SK-N-SH treated with all-trans-retinoic acid at 6 μM for 48 hours (cell line): ENCODE measurements at regions not wholly inside any gene's neighbourhood (a gene's known extent, or its start where the extent isn't known, plus 50 kb on each side); places are given as distances from the start of the nearest gene placed in this dataset.

ENCODE experiments used
- ATAC-seq: fragments of 200-7000 bp; cut with Tn5 transposase; 3 replicates; pipeline ENCODE4 v1.9.1; 2020; ENCODE audit warnings: mild to moderate bottlenecking, moderate library complexity
- ARNTL ChIP-seq: fragments of 450-650 bp; formaldehyde crosslinking; IDR thresholded peaks from 2 replicates; pipeline ENCODE4 v1.5.0; 2020; ENCODE audit warnings: low read depth, mild to moderate bottlenecking, moderate library complexity, borderline replicate concordance
- BACH2 ChIP-seq: fragments of 250-450 bp; sonication (Bioruptor Pico); IDR thresholded peaks from 2 replicates; pipeline ENCODE4 v1.9.0; 2021; ENCODE audit warnings: mild to moderate bottlenecking, borderline replicate concordance
- CREB5 ChIP-seq: fragments of 250-450 bp; sonication (Bioruptor Pico); IDR thresholded peaks from 2 replicates; pipeline ENCODE4 v1.5.1; 2020; ENCODE audit warnings: low read depth, mild to moderate bottlenecking, moderate library complexity
- CSDC2 ChIP-seq: fragments of 250-450 bp; sonication (Bioruptor Pico); IDR thresholded peaks from 2 replicates; pipeline ENCODE4 v1.5.0; 2020; ENCODE audit warnings: mild to moderate bottlenecking, moderate library complexity
- CSRNP3 ChIP-seq: fragments of 250-450 bp; sonication (Bioruptor Pico); IDR thresholded peaks from 2 replicates; pipeline ENCODE4 v1.5.1; 2021; ENCODE audit warnings: mild to moderate bottlenecking, moderate library complexity
- ESRRG ChIP-seq: fragments of 250-450 bp; sonication (Bioruptor Pico); IDR thresholded peaks from 2 replicates; pipeline ENCODE4 v1.6.1; 2021; ENCODE audit warnings: mild to moderate bottlenecking
- GLIS3 ChIP-seq: fragments of 250-450 bp; sonication (Bioruptor Pico); IDR thresholded peaks from 2 replicates; pipeline ENCODE4 v1.5.0; 2020; ENCODE audit warnings: mild to moderate bottlenecking, moderate library complexity
- ISL1 ChIP-seq: fragments of 250-450 bp; sonication (Bioruptor Pico); IDR thresholded peaks from 2 replicates; pipeline ENCODE4 v2.1.2; 2022; ENCODE audit warnings: mild to moderate bottlenecking, moderate library complexity
- OSR1 ChIP-seq: fragments of 250-450 bp; sonication (Bioruptor Pico); IDR thresholded peaks from 2 replicates; pipeline ENCODE4 v1.8.0; 2022; ENCODE audit warnings: moderate library complexity, mild to moderate bottlenecking, inconsistent platforms
- PATZ1 ChIP-seq: fragments of 250-450 bp; sonication (Bioruptor Pico); IDR thresholded peaks from 2 replicates; pipeline ENCODE4 v1.8.0; 2020; ENCODE audit warnings: mild to moderate bottlenecking, moderate library complexity, borderline replicate concordance
- POU6F1 ChIP-seq: fragments of 250-450 bp; sonication (Bioruptor Pico); IDR thresholded peaks from 2 replicates; pipeline ENCODE4 v1.8.0; 2021; ENCODE audit warnings: low read depth, mild to moderate bottlenecking, moderate library complexity, borderline replicate concordance
- PPARA ChIP-seq: fragments of 250-450 bp; sonication (Bioruptor Pico); IDR thresholded peaks from 2 replicates; pipeline ENCODE4 v1.5.0; 2020; ENCODE audit warnings: mild to moderate bottlenecking, borderline replicate concordance
- RARB ChIP-seq: fragments of 250-450 bp; sonication (Bioruptor Pico); IDR thresholded peaks from 2 replicates; pipeline ENCODE4 v1.8.0; 2021; ENCODE audit warnings: mild to moderate bottlenecking, moderate library complexity
- SNAI2 ChIP-seq: fragments of 250-450 bp; sonication (Bioruptor Pico); IDR thresholded peaks from 2 replicates; pipeline ENCODE4 v1.5.0; 2020; ENCODE audit warnings: mild to moderate bottlenecking, moderate library complexity
- TCF4 ChIP-seq: fragments of 250-450 bp; sonication (Bioruptor Pico); IDR thresholded peaks from 2 replicates; pipeline ENCODE4 v1.8.0; 2021; ENCODE audit warnings: mild to moderate bottlenecking, moderate library complexity, borderline replicate concordance
- ZC3H10 ChIP-seq: fragments of 250-450 bp; sonication (Bioruptor Pico); IDR thresholded peaks from 2 replicates; pipeline ENCODE4 v1.5.1; 2021; ENCODE audit warnings: mild to moderate bottlenecking, moderate library complexity
- ZFP3 ChIP-seq: fragments of 250-450 bp; sonication (Bioruptor Pico); IDR thresholded peaks from 2 replicates; pipeline ENCODE4 v1.5.0; 2020; ENCODE audit warnings: mild to moderate bottlenecking, moderate library complexity
- ZFP30 ChIP-seq: fragments of 450-650 bp; formaldehyde crosslinking; IDR thresholded peaks from 2 replicates; pipeline ENCODE4 v1.5.0; 2022; ENCODE audit warnings: mild to moderate bottlenecking, moderate library complexity
- ZNF565 ChIP-seq: fragments of 450-650 bp; formaldehyde crosslinking; conservative IDR thresholded peaks from 2 replicates; pipeline ENCODE4 v1.5.0; 2020; ENCODE audit warnings: low read depth, mild to moderate bottlenecking, moderate library complexity
- ZNF8 ChIP-seq: fragments of 450-650 bp; formaldehyde crosslinking; IDR thresholded peaks from 2 replicates; pipeline ENCODE4 v1.5.0; 2020; ENCODE audit warnings: mild to moderate bottlenecking, moderate library complexity

GRCh38 chr10:58980826-58981415 is 195.5 kb upstream of the PHYHIPL start:
- no peak for ATAC-seq
- no peak for TF ChIP-seq CSDC2 (CRISPR knock-in tag)
- no peak for TF ChIP-seq ZNF565 (CRISPR knock-in tag)
- no peak for TF ChIP-seq ZC3H10
- TF ChIP-seq OSR1, result no peak
- TF ChIP-seq PATZ1, result no peak
- no peak for TF ChIP-seq RARB
- no peak for TF ChIP-seq BACH2 (CRISPR knock-in tag)

- ATAC-seq, result no peak
- TF ChIP-seq BACH2 (CRISPR knock-in tag), result no peak
These were observed 194.6 kb upstream of the PHYHIPL start for GRCh38 chr10:58981846-58982245.

GRCh38 chr10:58982470-58983239 is 193.8 kb upstream of the PHYHIPL start:
- no peak for TF ChIP-seq ZFP30 (CRISPR knock-in tag)
- TF ChIP-seq ARNTL, result no peak
- no peak for TF ChIP-seq OSR1
- no peak for TF ChIP-seq ISL1
- TF ChIP-seq CREB5 (CRISPR knock-in tag), result no peak
- TF ChIP-seq RARB, result no peak
- no peak for TF ChIP-seq ZC3H10
- no peak for TF ChIP-seq ZFP3 (CRISPR knock-in tag)
- no peak for TF ChIP-seq CSDC2 (CRISPR knock-in tag)
- TF ChIP-seq SNAI2 (CRISPR knock-in tag), result no peak
- no peak for TF ChIP-seq POU6F1 (CRISPR knock-in tag)
- TF ChIP-seq GLIS3 (CRISPR knock-in tag), result no peak
- ATAC-seq, result no peak

- ATAC-seq, result no peak
- TF ChIP-seq SNAI2 (CRISPR knock-in tag), result no peak
- TF ChIP-seq ARNTL, result no peak
- no peak for TF ChIP-seq PATZ1
- TF ChIP-seq, all 23 proteins: peak for 0
These were observed 191.2 kb upstream of the PHYHIPL start for GRCh38 chr10:58985216-58985615.

- no peak for ATAC-seq
- no peak for TF ChIP-seq SNAI2 (CRISPR knock-in tag)
- TF ChIP-seq CSRNP3, result no peak
- TF ChIP-seq RARB, result no peak
- TF ChIP-seq CSDC2 (CRISPR knock-in tag), result no peak
- no peak for TF ChIP-seq OSR1
- no peak for TF ChIP-seq CREB5 (CRISPR knock-in tag)
- no peak for TF ChIP-seq POU6F1 (CRISPR knock-in tag)
- no peak for TF ChIP-seq TCF4
- TF ChIP-seq ZNF8, result no peak
- TF ChIP-seq ZFP3 (CRISPR knock-in tag), result no peak
- TF ChIP-seq ZNF565 (CRISPR knock-in tag), result no peak
- no peak for TF ChIP-seq BACH2 (CRISPR knock-in tag)
- no peak for TF ChIP-seq GLIS3 (CRISPR knock-in tag)
- no peak for TF ChIP-seq ARNTL
- TF ChIP-seq PPARA, result no peak
- no peak for TF ChIP-seq ESRRG
These were observed 186.9 kb upstream of the PHYHIPL start for GRCh38 chr10:58989486-58990039.
